Tongue (tissue), 1 donor: ENCODE measurements at regions not wholly inside any gene's neighbourhood (a gene's known extent, or its start where the extent isn't known, plus 50 kb on each side); places are given as distances from the start of the nearest gene placed in this dataset.
A peak's percentile ranks its signal among the peaks of the same experiment; 100 is the strongest.

Source experiments
- DNase-seq: peaks from one replicate; pipeline ENCODE4 v3.0.0-alpha.2; 2015

DNA sequence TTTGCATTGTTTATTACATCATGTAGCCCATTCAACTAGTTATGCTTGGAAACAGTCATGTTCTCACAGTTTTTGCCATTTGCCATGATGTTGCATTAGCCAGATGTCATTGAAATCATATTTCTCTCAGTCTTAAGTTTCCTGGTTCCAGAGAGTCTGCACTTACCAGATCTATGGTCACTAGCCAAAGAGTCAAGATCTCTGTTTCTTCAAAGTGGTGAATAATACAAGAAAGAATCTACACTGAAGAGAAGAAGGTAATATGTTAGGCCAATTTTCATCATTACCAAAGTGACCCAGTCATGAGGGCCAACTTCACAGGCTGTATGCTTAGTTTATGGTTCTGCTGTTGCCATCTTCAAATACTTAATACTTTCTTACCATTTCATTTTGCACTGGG, 89.0 kb upstream of the PHYHIPL start:
- no peak for DNase-seq

GRCh38 chr10:59088912-59089573, 87.4 kb upstream of the PHYHIPL start:
- DNase-seq = no peak

- no peak for DNase-seq
These were observed 85.4 kb upstream of the PHYHIPL start for GRCh38 chr10:59090817-59091622.

- DNase-seq = no peak
These were observed 83.0 kb upstream of the PHYHIPL start for GRCh38 chr10:59093461-59093860.

- DNase-seq = no peak
These were observed 79.8 kb upstream of the PHYHIPL start for GRCh38 chr10:59096631-59097030.

GRCh38 chr10:59098387-59098786, 78.1 kb upstream of the PHYHIPL start:
- peak; percentile 43 for DNase-seq

DNA sequence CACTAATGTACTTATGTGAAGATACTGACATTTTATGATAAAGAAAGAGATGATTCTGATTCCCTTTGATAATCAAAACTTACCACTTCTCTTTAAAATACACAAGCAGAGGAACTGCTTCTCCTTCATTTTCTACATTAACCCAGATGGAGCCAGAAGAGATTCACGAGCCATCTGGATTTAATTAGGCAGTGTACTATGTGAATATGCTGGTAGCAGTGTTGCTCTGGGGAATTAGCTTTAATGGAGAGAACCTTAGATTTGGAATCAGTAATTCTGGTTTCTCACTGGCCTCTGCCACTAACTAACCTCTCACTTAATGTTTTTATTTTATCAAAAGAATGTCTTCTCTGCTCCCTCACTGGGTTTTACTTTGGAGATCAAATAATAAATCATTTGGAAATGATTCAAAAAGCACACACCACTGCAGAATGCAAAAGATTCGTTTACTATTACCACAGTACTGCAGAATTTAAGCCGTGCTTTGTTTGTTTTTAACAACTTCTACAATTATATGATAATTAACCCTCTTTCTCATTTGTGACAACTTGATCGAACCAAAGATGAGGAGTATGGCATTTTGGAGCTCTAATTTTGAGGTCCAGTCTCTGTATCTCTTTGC, 77.5 kb upstream of the PHYHIPL start:
- DNase-seq = peak; percentile 61

DNA sequence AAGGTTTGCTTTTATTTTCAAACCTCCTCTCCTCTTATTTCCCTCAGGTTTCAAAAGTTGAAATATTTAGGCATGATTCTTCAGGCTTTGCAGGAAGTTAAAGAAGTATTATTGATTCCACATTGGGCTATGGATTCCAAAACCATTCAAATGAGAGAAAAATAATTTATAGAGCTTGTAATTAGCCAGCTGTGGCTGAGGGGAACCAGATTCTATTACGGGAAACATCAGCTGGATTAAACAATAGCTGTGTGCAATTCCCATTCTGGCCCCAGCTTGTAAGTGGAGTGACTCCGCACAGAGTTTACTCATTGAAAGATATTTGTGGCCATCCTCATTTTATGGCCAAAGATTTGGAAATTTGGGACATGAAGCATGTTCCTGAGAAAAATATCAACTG, 77.0 kb upstream of the PHYHIPL start:
- peak; percentile 50 for DNase-seq

GRCh38 chr10:59102394-59102793, 74.0 kb upstream of the PHYHIPL start:
- DNase-seq = no peak

- no peak for DNase-seq
These were observed 72.3 kb upstream of the PHYHIPL start for GRCh38 chr10:59104186-59104585.

- no peak for DNase-seq
These were observed 70.0 kb upstream of the PHYHIPL start for GRCh38 chr10:59106441-59106840.

- peak; percentile 33 for DNase-seq
These were observed 69.3 kb upstream of the PHYHIPL start for GRCh38 chr10:59107147-59107546.

GRCh38 chr10:59108296-59108870, 68.1 kb upstream of the PHYHIPL start:
- no peak for DNase-seq

GRCh38 chr10:59108886-59109288, 67.6 kb upstream of the PHYHIPL start:
- DNase-seq = no peak

- DNase-seq = no peak
These were observed 66.6 kb upstream of the PHYHIPL start for GRCh38 chr10:59109826-59110225.

DNA sequence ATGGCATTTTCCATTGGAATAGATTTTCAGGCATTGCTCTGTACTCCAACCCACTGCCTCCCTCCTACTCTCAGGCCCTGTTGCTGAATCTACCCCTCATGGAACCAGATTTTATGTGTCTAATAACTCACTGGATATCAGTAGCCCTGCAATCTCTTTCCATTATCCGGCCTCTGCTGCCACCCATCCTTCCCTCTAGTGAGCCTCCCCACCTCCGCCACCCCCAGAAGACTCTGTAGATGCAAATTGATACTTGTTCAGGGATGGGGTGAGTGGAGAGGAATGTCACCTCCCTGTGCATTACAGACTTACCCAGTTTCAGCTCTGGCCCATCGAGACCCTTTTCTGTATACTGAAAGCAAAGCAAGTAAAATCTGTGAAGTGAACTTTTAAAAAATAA, 52.3 kb upstream of the PHYHIPL start:
- DNase-seq = no peak

- DNase-seq = peak; percentile 27
These were observed 50.8 kb upstream of the PHYHIPL start for GRCh38 chr10:59125666-59126065.

DNA sequence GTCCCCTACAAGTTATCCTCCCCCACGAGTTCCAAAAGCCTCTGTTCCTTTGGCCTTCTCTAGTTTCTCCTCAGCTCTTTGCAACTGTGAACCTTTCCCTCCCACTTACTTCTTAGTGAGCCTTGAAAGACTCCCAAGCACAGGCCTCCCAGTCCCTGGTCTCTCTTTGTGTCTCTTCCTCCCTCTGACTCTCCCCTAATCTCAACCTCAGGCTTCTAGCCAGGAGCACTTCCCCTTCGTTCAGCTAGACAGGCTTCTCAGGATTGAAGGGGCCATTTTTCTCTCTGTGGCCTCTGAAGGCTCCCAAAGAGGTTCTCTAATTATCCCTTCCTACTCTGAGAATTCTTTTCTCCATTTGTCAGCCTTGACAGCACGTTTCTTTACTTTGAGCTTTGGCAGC, 50.2 kb upstream of the PHYHIPL start:
- peak; percentile 55 for DNase-seq
